Amniotic epithelial cell (primary cell): ENCODE measurements at regions not wholly inside any gene's neighbourhood (a gene's known extent, or its start where the extent isn't known, plus 50 kb on each side); places are given as distances from the start of the nearest gene placed in this dataset.

Experiments used
- DNase-seq: peaks from one replicate; pipeline ENCODE4 v3.0.0-alpha.2; 2010; ENCODE audit warnings: low read depth

- no peak for DNase-seq
Measured at GRCh38 chr13:73516731-73517130, 457.9 kb downstream of the KLF5 start.

- DNase-seq, result no peak
Measured at GRCh38 chr13:73514208-73514607, 455.4 kb downstream of the KLF5 start.

GRCh38 chr13:73513751-73514150, 454.9 kb downstream of the KLF5 start:
- no peak for DNase-seq

- no peak for DNase-seq
Measured at GRCh38 chr13:73508841-73509240, 450.0 kb downstream of the KLF5 start.

GRCh38 chr13:73505376-73505890, 446.6 kb downstream of the KLF5 start:
- DNase-seq, result no peak

GRCh38 chr13:73499695-73500094, 440.9 kb downstream of the KLF5 start:
- no peak for DNase-seq

GRCh38 chr13:73497430-73497829, 438.6 kb downstream of the KLF5 start:
- no peak for DNase-seq

- peak; percentile 16 for DNase-seq
Measured at GRCh38 chr13:73496711-73497110, 437.9 kb downstream of the KLF5 start.

- peak; percentile 1 for DNase-seq
Measured at GRCh38 chr13:73492811-73493210, 434.0 kb downstream of the KLF5 start.

- no peak for DNase-seq
Measured at GRCh38 chr13:73482556-73482955, 423.8 kb downstream of the KLF5 start.

- DNase-seq, result no peak
Measured at GRCh38 chr13:73481886-73482445, 423.2 kb downstream of the KLF5 start.

GRCh38 chr13:73480779-73481559, 422.2 kb downstream of the KLF5 start:
- DNase-seq, result no peak

GRCh38 chr13:73479856-73480255, 421.1 kb downstream of the KLF5 start:
- DNase-seq, result no peak

GRCh38 chr13:73479351-73479750, 420.5 kb downstream of the KLF5 start:
- DNase-seq, result no peak

GRCh38 chr13:73477441-73477840, 418.6 kb downstream of the KLF5 start:
- DNase-seq, result no peak

- DNase-seq, result no peak
Measured at GRCh38 chr13:73473016-73473415, 414.2 kb downstream of the KLF5 start.

- DNase-seq, result no peak
Measured at GRCh38 chr13:73467125-73467524, 408.3 kb downstream of the KLF5 start.

- no peak for DNase-seq
Measured at GRCh38 chr13:73466561-73466960, 407.8 kb downstream of the KLF5 start.

- no peak for DNase-seq
Measured at GRCh38 chr13:73465617-73465971, 406.8 kb downstream of the KLF5 start.

GRCh38 chr13:73464758-73465616, 406.2 kb downstream of the KLF5 start:
- no peak for DNase-seq

- no peak for DNase-seq
Measured at GRCh38 chr13:73462241-73462640, 403.4 kb downstream of the KLF5 start.

GRCh38 chr13:73451221-73452029, 392.6 kb downstream of the KLF5 start:
- DNase-seq, result no peak
